ENCODE measurements at regions not wholly inside any gene's neighbourhood (a gene's known extent, or its start where the extent isn't known, plus 50 kb on each side); places are given as distances from the start of the nearest gene placed in this dataset.

GRCh38 chr10:113356794-113357680 is 195.8 kb upstream of the HABP2 start:
- TF ChIP-seq POLR2A (IDR thresholded peaks at IDR 0.05) (no peak), CTCF (IDR thresholded peaks at IDR 0.05) (no peak)

Measured in lower leg skin (tissue), 3 donors.